ENCODE measurements at regions not wholly inside any gene's neighbourhood (a gene's known extent, or its start where the extent isn't known, plus 50 kb on each side); places are given as distances from the start of the nearest gene placed in this dataset.

GRCh38 chr11:92735039-92735438 lies 234.4 kb upstream of the MTNR1B start:
- WGBS, 3 donors, result 80 to 91% (median 91%) methylated on average over 1 of the region's 1 CpG
- intact Hi-C loops (cut with DNase I), result no loop called here
- no peak for TF ChIP-seq EP300 (IDR thresholded peaks at IDR 0.05)
- no peak for TF ChIP-seq POLR2A (IDR thresholded peaks at IDR 0.05)
- TF ChIP-seq, protein P1, sequence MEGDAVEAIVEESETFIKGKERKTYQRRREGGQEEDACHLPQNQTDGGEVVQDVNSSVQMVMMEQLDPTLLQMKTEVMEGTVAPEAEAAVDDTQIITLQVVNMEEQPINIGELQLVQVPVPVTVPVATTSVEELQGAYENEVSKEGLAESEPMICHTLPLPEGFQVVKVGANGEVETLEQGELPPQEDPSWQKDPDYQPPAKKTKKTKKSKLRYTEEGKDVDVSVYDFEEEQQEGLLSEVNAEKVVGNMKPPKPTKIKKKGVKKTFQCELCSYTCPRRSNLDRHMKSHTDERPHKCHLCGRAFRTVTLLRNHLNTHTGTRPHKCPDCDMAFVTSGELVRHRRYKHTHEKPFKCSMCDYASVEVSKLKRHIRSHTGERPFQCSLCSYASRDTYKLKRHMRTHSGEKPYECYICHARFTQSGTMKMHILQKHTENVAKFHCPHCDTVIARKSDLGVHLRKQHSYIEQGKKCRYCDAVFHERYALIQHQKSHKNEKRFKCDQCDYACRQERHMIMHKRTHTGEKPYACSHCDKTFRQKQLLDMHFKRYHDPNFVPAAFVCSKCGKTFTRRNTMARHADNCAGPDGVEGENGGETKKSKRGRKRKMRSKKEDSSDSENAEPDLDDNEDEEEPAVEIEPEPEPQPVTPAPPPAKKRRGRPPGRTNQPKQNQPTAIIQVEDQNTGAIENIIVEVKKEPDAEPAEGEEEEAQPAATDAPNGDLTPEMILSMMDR (IDR thresholded peaks at IDR 0.05), result no peak
- DNase-seq, result no peak
- no peaks in the 10 kb centered on the region for H3K36me3 ChIP-seq
- H3K4me3 ChIP-seq, result no peak overlapping the region
- no peak overlapping the region for H3K27ac ChIP-seq
- no peaks in the 10 kb centered on the region for H3K27me3 ChIP-seq
- H3K4me1 ChIP-seq (ENCODE audit: insufficient read depth), result no peaks in the 10 kb centered on the region
- no peaks in the 10 kb centered on the region for H3K9me3 ChIP-seq

- Histone ChIP-seq H3K4me3 (no peak overlapping the region), H3K36me3 (no peaks in the 10 kb centered on the region), H3K27ac (no peak overlapping the region), H3K27me3 (no peaks in the 10 kb centered on the region), H3K9me3 (no peaks in the 10 kb centered on the region), H3K4me1 (ENCODE audit: insufficient read depth) (no peaks in the 10 kb centered on the region)
- no peak for DNase-seq
- TF ChIP-seq, protein P1 (IDR thresholded peaks at IDR 0.05), result no peak
- intact Hi-C loops (cut with DNase I), result no loop called here
- WGBS, 3 donors, result 92 to 96% (median 94%) methylated on average over 4 of the region's 4 CpGs
These were observed 231.2 kb upstream of the MTNR1B start for GRCh38 chr11:92738276-92738675.

DNA sequence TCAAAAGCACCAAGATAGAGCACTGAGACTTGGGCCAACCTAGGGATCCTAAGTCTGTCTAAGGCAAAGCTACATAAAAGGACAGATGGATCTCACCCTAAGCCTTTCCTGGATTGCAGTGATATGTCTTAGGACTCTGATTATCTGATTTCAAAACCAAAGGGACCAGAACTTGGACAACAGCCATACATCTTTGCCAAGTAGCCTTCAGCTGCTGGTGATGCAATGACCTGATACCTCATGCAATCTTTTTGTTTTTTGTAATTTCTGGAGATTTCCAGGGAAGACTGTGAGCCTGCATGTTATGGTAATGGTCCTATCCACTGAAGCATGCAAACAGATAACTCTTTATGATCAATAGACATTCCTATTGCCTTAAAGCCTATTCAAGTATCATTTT lies 230.4 kb upstream of the MTNR1B start:
- no peaks in the 10 kb centered on the region for H3K36me3 ChIP-seq
- no peaks in the 10 kb centered on the region for H3K9me3 ChIP-seq
- H3K4me3 ChIP-seq, result no peak overlapping the region
- no peaks in the 10 kb centered on the region for H3K4me1 ChIP-seq (ENCODE audit: insufficient read depth)
- H3K27me3 ChIP-seq, result no peaks in the 10 kb centered on the region
- intact Hi-C loops (cut with DNase I), result no loop called here
- TF ChIP-seq EP300 (IDR thresholded peaks at IDR 0.05) (no peak), POLR2A (IDR thresholded peaks at IDR 0.05) (no peak)
- TF ChIP-seq, protein P1 (IDR thresholded peaks at IDR 0.05), result no peak
- H3K27ac ChIP-seq, result no peak overlapping the region
- no peak for DNase-seq

DNA sequence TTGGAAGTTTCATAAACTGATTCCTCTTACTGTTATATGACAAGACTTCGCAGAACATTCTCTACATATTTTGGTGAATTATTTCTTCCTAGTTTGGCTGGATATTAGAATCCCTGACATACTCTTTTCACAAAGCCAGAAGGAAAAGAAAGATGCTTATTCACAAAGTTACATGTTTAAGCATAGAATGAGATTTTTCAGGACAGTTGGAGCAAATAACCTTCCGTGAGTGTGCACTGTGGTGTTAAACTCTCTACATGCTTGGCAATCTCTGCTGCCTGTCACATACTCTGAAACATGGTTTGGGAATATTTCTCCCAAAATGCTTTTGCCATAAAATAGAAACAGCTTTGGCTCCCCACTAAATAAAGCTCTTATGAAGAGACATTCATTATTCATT lies 230.0 kb upstream of the MTNR1B start:
- no peaks in the 10 kb centered on the region for H3K36me3 ChIP-seq
- intact Hi-C loops (cut with DNase I), result no loop called here

More for the DNA sequence above, 230.0 kb upstream of the MTNR1B start:
- H3K27me3 ChIP-seq, result no peaks in the 10 kb centered on the region
- no peaks in the 10 kb centered on the region for H3K9me3 ChIP-seq
- H3K4me1 ChIP-seq (ENCODE audit: insufficient read depth), result no peaks in the 10 kb centered on the region
- H3K27ac ChIP-seq, result no peak overlapping the region
- H3K4me3 ChIP-seq, result no peak overlapping the region
- TF ChIP-seq EP300 (IDR thresholded peaks at IDR 0.05), result no peak
- TF ChIP-seq, protein P1 (IDR thresholded peaks at IDR 0.05), result no peak
- no peak for TF ChIP-seq POLR2A (IDR thresholded peaks at IDR 0.05)
- no peak for DNase-seq
- WGBS, 3 donors, result 71 to 88% (median 76%) methylated on average over 2 of the region's 2 CpGs
